Astrocyte (in vitro differentiated cells and primary cell): ENCODE measurements at regions not wholly inside any gene's neighbourhood (a gene's known extent, or its start where the extent isn't known, plus 50 kb on each side); places are given as distances from the start of the nearest gene placed in this dataset.

Experiments used
- DNase-seq: peaks from one replicate; pipeline ENCODE4 v3.0.0-alpha.2; 2010; ENCODE audit warnings: low read depth
- FAIRE-seq: peaks from 2 replicates; lab custom pipeline; 2011; peaks lifted over from hg19 to GRCh38; lab: Jason Lieb, UNC
- H2AFZ ChIP-seq: 2 replicates; pipeline ENCODE4 v1.6.0; 2012; ENCODE audit warnings: low read depth, low read length, inconsistent platforms
- H3K27ac ChIP-seq: 2 replicates; pipeline ENCODE4 v1.5.1; 2011; ENCODE audit warnings: low read depth, low read length, inconsistent platforms
- H3K27me3 ChIP-seq: 2 replicates; pipeline ENCODE4 v1.6.0; 2011; ENCODE audit warnings: low read length, inconsistent platforms; ENCODE audit not compliant: insufficient read depth
- H3K36me3 ChIP-seq: 2 replicates; pipeline ENCODE4 v1.5.1; 2011; ENCODE audit warnings: low read length, inconsistent platforms; ENCODE audit not compliant: insufficient read depth
- H3K4me1 ChIP-seq: 2 replicates; pipeline ENCODE4 v1.5.1; 2011; ENCODE audit warnings: low read length, inconsistent platforms; ENCODE audit not compliant: insufficient read depth
- H3K4me2 ChIP-seq: 2 replicates; pipeline ENCODE4 v1.6.0; 2012; ENCODE audit warnings: low read length, inconsistent platforms
- H3K4me3 ChIP-seq: 2 replicates; pipeline ENCODE4 v1.5.1; 2011; ENCODE audit warnings: low read depth, mild to moderate bottlenecking, low read length, inconsistent platforms; ENCODE audit not compliant: insufficient read depth
- H3K79me2 ChIP-seq: 2 replicates; pipeline ENCODE4 v1.6.0; 2012; ENCODE audit warnings: mild to moderate bottlenecking, low read length, inconsistent platforms; ENCODE audit not compliant: insufficient read depth
- H3K9ac ChIP-seq: 2 replicates; pipeline ENCODE4 v1.6.0; 2012; ENCODE audit warnings: mild to moderate bottlenecking, low read length, inconsistent platforms
- H3K9me3 ChIP-seq: 2 replicates; pipeline ENCODE4 v1.5.1; 2012; ENCODE audit warnings: low read depth, mild to moderate bottlenecking, low read length, inconsistent platforms; ENCODE audit not compliant: insufficient read depth
- H4K20me1 ChIP-seq: 2 replicates; pipeline ENCODE4 v1.6.0; 2012; ENCODE audit warnings: low read length, inconsistent platforms; ENCODE audit not compliant: insufficient read depth
- H3K27ac Mint-ChIP-seq: one replicate; pipeline ENCODE4 v1.8.0; 2021; ENCODE audit warnings: mild to moderate bottlenecking, mixed read lengths; ENCODE audit not compliant: unreplicated experiment
- H3K27me3 Mint-ChIP-seq: one replicate; pipeline ENCODE4 v1.8.0; 2021; ENCODE audit warnings: low read depth, mixed read lengths; ENCODE audit not compliant: unreplicated experiment
- H3K36me3 Mint-ChIP-seq: one replicate; pipeline ENCODE4 v1.8.0; 2021; ENCODE audit warnings: low read depth, mixed read lengths; ENCODE audit not compliant: unreplicated experiment
- H3K4me1 Mint-ChIP-seq: one replicate; pipeline ENCODE4 v1.8.0; 2021; ENCODE audit warnings: low read depth, mixed read lengths; ENCODE audit not compliant: unreplicated experiment
- H3K4me3 Mint-ChIP-seq: one replicate; pipeline ENCODE4 v1.8.0; 2021; ENCODE audit warnings: mild to moderate bottlenecking, moderate library complexity, mixed read lengths; ENCODE audit not compliant: unreplicated experiment
- H3K9me3 Mint-ChIP-seq: one replicate; pipeline ENCODE4 v1.8.0; 2021; ENCODE audit warnings: mild to moderate bottlenecking, mixed read lengths; ENCODE audit not compliant: unreplicated experiment
- CTCF ChIP-seq: IDR thresholded peaks from 2 replicates; pipeline ENCODE4 v1.5.1; 2011; ENCODE audit warnings: low read depth, mild to moderate bottlenecking, inconsistent platforms, low read length, moderate library complexity; ENCODE audit not compliant: insufficient read depth
- EZH2 ChIP-seq: IDR thresholded peaks from 2 replicates; pipeline ENCODE4 v1.6.1; 2012; ENCODE audit warnings: mild to moderate bottlenecking, low read length, inconsistent platforms; ENCODE audit not compliant: insufficient read depth

GRCh38 chr4:136841526-136841925 lies 690.8 kb downstream of the PCDH18 start:
- H3K4me3 Mint-ChIP-seq = no peak overlapping the region
- Histone ChIP-seq H3K27me3 (no peaks in the 10 kb centered on the region), H3K9ac (no peak overlapping the region), H4K20me1 (no peaks in the 10 kb centered on the region), H3K36me3 (no peaks in the 10 kb centered on the region), H3K4me2 (no peak overlapping the region), H3K79me2 (no peaks in the 10 kb centered on the region), H3K9me3 (no peaks in the 10 kb centered on the region), H2AFZ (no peak overlapping the region), H3K27ac (no peak overlapping the region), H3K4me3 (no peak overlapping the region), H3K4me1 (no peaks in the 10 kb centered on the region)
- no peak for DNase-seq
- TF ChIP-seq CTCF (no peak), EZH2 (no peak)
- no peaks in the 10 kb centered on the region for H3K4me1 Mint-ChIP-seq
- H3K27ac Mint-ChIP-seq = no peak overlapping the region
- H3K36me3 Mint-ChIP-seq = no peaks in the 10 kb centered on the region
- peaks cover 7% of the 10 kb centered on the region for H3K9me3 Mint-ChIP-seq
- no peak for FAIRE-seq
- H3K27me3 Mint-ChIP-seq = no peaks in the 10 kb centered on the region

GRCh38 chr4:136838607-136839006 lies 693.7 kb downstream of the PCDH18 start:
- no peak for FAIRE-seq
- H4K20me1 ChIP-seq = no peaks in the 10 kb centered on the region
- no peaks in the 10 kb centered on the region for H3K27me3 ChIP-seq
- no peak overlapping the region for H3K9ac ChIP-seq
- no peaks in the 10 kb centered on the region for H3K4me1 ChIP-seq
- TF ChIP-seq EZH2 = no peak
- TF ChIP-seq CTCF = no peak
- no peak for DNase-seq
- H3K4me3 ChIP-seq = no peak overlapping the region
- H3K4me2 ChIP-seq = no peak overlapping the region
- no peak overlapping the region for H3K27ac ChIP-seq
- H3K36me3 Mint-ChIP-seq = no peaks in the 10 kb centered on the region
- no peaks in the 10 kb centered on the region for H3K4me1 Mint-ChIP-seq
- H3K79me2 ChIP-seq = no peaks in the 10 kb centered on the region
- peaks cover 2% of the 10 kb centered on the region for H3K9me3 Mint-ChIP-seq
- no peak overlapping the region for H3K27ac Mint-ChIP-seq
- H3K27me3 Mint-ChIP-seq = no peaks in the 10 kb centered on the region
- no peaks in the 10 kb centered on the region for H3K9me3 ChIP-seq
- H2AFZ ChIP-seq = no peak overlapping the region
- no peaks in the 10 kb centered on the region for H3K36me3 ChIP-seq
- no peak overlapping the region for H3K4me3 Mint-ChIP-seq

- no peaks in the 10 kb centered on the region for H3K36me3 ChIP-seq
- no peaks in the 10 kb centered on the region for H3K79me2 ChIP-seq
- no peak for DNase-seq
- no peaks in the 10 kb centered on the region for H3K36me3 Mint-ChIP-seq
- H3K4me1 Mint-ChIP-seq = no peaks in the 10 kb centered on the region
- H3K9me3 Mint-ChIP-seq = no peaks in the 10 kb centered on the region
- H3K4me2 ChIP-seq = no peak overlapping the region
- H3K27me3 ChIP-seq = no peaks in the 10 kb centered on the region
- H3K27ac ChIP-seq = no peak overlapping the region
- no peaks in the 10 kb centered on the region for H3K27me3 Mint-ChIP-seq
- no peak overlapping the region for H3K9ac ChIP-seq
- no peak overlapping the region for H2AFZ ChIP-seq
- no peak overlapping the region for H3K4me3 ChIP-seq
- H3K9me3 ChIP-seq = no peaks in the 10 kb centered on the region
- H3K4me1 ChIP-seq = no peaks in the 10 kb centered on the region
- H3K4me3 Mint-ChIP-seq = no peak overlapping the region
- H3K27ac Mint-ChIP-seq = no peak overlapping the region
- no peak for FAIRE-seq
- TF ChIP-seq EZH2 = no peak
- no peak for TF ChIP-seq CTCF
- H4K20me1 ChIP-seq = no peaks in the 10 kb centered on the region
Measured at GRCh38 chr4:136831553-136831952, 700.7 kb downstream of the PCDH18 start.
